GM21723 (cell line): ENCODE measurements at regions not wholly inside any gene's neighbourhood (a gene's known extent, or its start where the extent isn't known, plus 50 kb on each side); places are given as distances from the start of the nearest gene placed in this dataset.
"Not testable (repeated sequence)": the region's sequence is repeated elsewhere in the genome, so short reads cannot be mapped to it uniquely, and the experiment has no call there.

ENCODE experiments used
- ATAC-seq: cut with Tn5 transposase; IDR thresholded peaks from one replicate; pipeline ENCODE4 v1.9.1; 2021; ENCODE audit warnings: mild to moderate bottlenecking, moderate library complexity; ENCODE audit not compliant: unreplicated experiment

DNA sequence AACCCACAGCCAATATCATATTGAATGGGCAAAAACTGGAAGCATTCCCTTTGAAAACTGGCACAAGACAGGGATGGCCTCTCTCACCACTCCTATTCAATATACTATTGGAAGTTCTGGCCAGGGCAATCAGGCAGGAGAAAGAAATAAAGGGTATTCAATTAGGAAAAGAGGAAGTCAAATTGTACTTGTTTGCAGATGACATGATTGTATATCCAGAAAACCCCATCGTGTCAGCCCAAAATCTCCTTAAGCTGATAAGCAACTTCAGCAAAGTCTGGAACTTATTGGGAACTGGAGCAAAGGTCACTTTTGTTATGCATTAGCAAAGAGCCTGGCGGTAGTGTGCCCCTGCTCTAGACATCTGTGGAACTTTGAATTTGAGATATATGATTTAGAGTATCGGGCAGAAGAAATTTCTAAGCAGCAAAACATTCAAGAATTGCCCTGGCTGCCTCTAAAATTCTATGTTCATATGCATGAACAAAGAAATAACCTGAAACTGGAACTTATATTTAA, 53.4 kb upstream of the PSMA1 start:
- ATAC-seq, result not testable (repeated sequence)

- ATAC-seq, result no peak
Observed at GRCh38 chr11:14577292-14577691, 57.1 kb upstream of the PSMA1 start.

GRCh38 chr11:14577835-14578529, 57.8 kb upstream of the PSMA1 start:
- ATAC-seq, result peak; percentile 15

- ATAC-seq, result peak; percentile 99
Observed at GRCh38 chr11:14578541-14578956, 58.4 kb upstream of the PSMA1 start.

GRCh38 chr11:14579646-14580045, 59.5 kb upstream of the PSMA1 start:
- ATAC-seq, result no peak

DNA sequence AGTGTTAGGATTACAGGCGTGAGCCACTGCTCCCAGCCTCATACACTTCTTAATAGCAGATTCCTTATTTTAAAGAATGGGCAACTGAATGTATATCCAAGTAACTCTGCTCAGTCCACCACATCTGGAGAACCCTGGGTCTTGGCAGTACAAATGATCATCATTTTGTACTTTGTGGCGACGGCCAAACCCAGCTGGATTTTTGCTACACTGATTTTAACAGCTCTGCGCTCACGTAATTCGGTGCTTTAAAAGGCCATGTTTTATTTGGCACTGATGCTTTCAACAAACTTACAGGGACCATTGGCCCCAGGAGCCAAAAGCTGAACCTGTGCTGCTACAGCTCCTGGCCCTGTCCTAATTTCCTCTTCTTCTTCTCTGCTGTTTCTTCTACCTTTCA, 60.8 kb upstream of the PDE3B start:
- no peak for ATAC-seq

- no peak for ATAC-seq
Observed at GRCh38 chr11:14583252-14584034, 60.2 kb upstream of the PDE3B start.

DNA sequence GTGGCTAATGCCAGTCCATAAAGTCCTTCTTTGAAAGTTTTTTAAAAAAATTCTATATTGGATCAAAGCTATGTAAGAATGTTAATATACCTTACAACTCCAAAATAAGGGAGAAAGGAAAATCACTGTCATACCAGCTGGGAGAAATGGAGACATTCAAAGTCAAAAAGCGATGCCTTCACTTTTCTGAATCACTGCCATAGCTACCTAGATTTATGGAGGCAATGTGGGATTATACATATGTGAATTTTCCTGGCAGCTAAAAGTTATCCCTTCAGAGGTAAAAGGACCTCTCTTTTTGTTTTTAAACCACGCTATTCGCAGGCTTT, 59.6 kb upstream of the PDE3B start:
- no peak for ATAC-seq

GRCh38 chr11:14584595-14584994, 59.0 kb upstream of the PDE3B start:
- no peak for ATAC-seq

GRCh38 chr11:14585438-14585837, 58.2 kb upstream of the PDE3B start:
- ATAC-seq, result no peak

GRCh38 chr11:14587258-14587657, 56.3 kb upstream of the PDE3B start:
- no peak for ATAC-seq

DNA sequence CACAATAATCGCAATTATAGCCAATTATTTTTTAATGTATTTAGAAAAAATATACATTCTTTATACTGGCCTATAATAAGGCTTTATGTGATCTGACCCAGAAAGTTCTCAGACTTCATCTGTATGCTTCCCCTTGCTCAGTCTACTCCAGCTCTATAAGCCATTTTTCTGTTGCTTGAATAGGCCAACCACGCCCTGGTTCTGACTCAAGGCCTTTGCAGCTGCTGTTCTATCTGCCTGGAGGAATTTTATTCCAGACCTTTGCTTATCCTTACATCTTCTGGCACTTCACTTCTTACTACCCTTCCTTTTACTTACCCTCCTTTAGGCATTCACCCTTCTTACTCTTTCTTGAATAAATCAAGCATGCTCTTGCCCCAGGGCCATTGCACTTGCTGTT, 54.9 kb upstream of the PDE3B start:
- ATAC-seq, result no peak

DNA sequence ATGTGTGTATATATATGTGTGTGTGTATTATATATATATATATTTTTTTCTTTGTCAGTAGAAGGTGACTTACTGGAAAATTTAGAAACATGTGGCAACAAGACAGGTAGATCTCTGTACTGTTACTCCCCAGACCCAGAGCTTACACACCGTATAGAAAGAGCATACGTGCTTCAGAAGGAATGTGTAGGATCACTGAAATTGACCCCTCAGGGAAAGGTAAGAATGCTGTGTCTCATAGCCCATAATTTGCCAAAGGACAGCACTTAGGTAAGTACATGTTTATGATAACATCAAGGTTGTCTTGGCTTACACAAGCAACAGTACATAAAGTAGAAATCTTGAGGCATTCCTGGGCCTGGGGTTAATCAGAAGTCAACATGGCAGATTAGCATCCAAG, 54.2 kb upstream of the PDE3B start:
- no peak for ATAC-seq

- not testable (repeated sequence) for ATAC-seq
Observed at GRCh38 chr11:14591046-14591445, 52.6 kb upstream of the PDE3B start.

DNA sequence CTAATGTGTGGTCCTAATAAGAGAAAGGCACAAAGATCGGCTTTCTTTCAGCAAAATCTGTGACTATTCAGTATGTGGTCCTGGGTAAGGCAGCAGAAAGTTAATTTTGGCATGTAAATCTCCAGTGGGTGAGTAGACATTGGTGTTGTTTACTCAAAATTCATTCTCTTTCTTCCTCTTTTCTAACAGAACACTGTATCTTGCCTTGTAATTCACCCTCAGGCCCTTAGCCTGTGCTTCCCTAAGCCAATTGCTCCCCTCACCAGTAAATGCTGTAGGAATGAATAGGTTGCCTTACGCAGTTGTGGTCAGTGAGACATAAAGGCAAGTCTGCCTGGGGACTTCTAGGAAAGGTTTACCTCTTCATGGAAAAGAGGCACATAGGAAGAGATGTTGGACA, 49.9 kb upstream of the PDE3B start:
- ATAC-seq, result no peak
